HepG2 (cell line): ENCODE measurements at regions not wholly inside any gene's neighbourhood (a gene's known extent, or its start where the extent isn't known, plus 50 kb on each side); places are given as distances from the start of the nearest gene placed in this dataset.

ENCODE experiments used
- ATAC-seq: fragments of 200-7000 bp; cut with Tn5 transposase; 3 replicates; pipeline ENCODE4 v1.9.1; 2020; ENCODE audit warnings: mild to moderate bottlenecking, moderate library complexity
- BruUV-seq: library from RNA; stranded (reverse); fragments of 400-500 nt; replicated peaks from 2 replicates; lab custom pipeline; 2021; lab: Mats Ljungman, UMichigan
- CTCF ChIA-PET: fragments of 300-600 bp; formaldehyde crosslinking; extraction: SDS; loops from one replicate; lab custom pipeline; 2021; ENCODE audit warnings: low total read pairs, inconsistent platforms, low intra/inter-chr PET ratio; lab: Yijun Ruan, JAX
- POLR2A ChIA-PET: fragments of 350-600 bp; sonication (Branson Sonifier 250); formaldehyde crosslinking; loops from one replicate; lab custom pipeline; 2020; ENCODE audit warnings: antibody characterized with exemption, inconsistent platforms; lab: Yijun Ruan, JAX
- DNase-seq: peaks from one replicate; pipeline ENCODE4 v3.0.0-alpha.2; 2015; ENCODE audit warnings: low spot score
- FAIRE-seq: peaks from 3 replicates; lab custom pipeline; 2011; peaks lifted over from hg19 to GRCh38; lab: Jason Lieb, UNC
- H2AFZ ChIP-seq: one replicate; pipeline ENCODE4 v1.6.1; 2011; ENCODE audit warnings: low read length, inconsistent platforms
- H3K27ac ChIP-seq: fragments of 300-600 bp; 3 replicates; pipeline ENCODE4 v1.8.0; 2011; ENCODE audit warnings: mixed run types, mild to moderate bottlenecking, mixed read lengths, low read length, inconsistent platforms; ENCODE audit not compliant: insufficient read depth; ENCODE audit errors: extremely low read length
- H3K27me3 ChIP-seq, 2 experiments: fragments of 200-600 bp in 1 of 2; 2 replicates in 1 of 2; 3 replicates in 1 of 2; pipeline versions ENCODE4 v1.6.0 to v1.8.0; 2011; ENCODE audit warnings: low read length in 2 of 2, mild to moderate bottlenecking in 2 of 2, moderate library complexity in 2 of 2, inconsistent platforms in 1 of 2; ENCODE audit not compliant: insufficient read depth in 2 of 2, control insufficient read depth in 1 of 2
- H3K36me3 ChIP-seq, 2 experiments: fragments of 200-600 bp in 1 of 2; replicated peaks in 1 of 2; 2 replicates in 1 of 2; 3 replicates in 1 of 2; pipeline versions ENCODE4 v1.5.1 to v1.8.0; 2011; ENCODE audit warnings: low read length in 2 of 2, inconsistent platforms in 1 of 2; ENCODE audit not compliant: insufficient read depth in 2 of 2, control insufficient read depth in 1 of 2
- H3K4me1 ChIP-seq: 2 replicates; pipeline ENCODE4 v1.5.1; 2012; ENCODE audit warnings: low read length, inconsistent platforms; ENCODE audit not compliant: insufficient read depth
- H3K4me2 ChIP-seq: 2 replicates; pipeline ENCODE4 v1.6.0; 2011; ENCODE audit warnings: low read depth, low read length, inconsistent platforms
- H3K4me3 ChIP-seq, 3 experiments: fragments of 200-600 bp in 1 of 3; sonication (generic), shearing (Covaris generic) in 1 of 3; replicated peaks in 1 of 3; 2 replicates each; pipeline ENCODE4 v1.5.1; 2011 to 2016; ENCODE audit warnings: low read length in 3 of 3, inconsistent platforms in 2 of 3, low read depth in 2 of 3, mild to moderate bottlenecking in 2 of 3, control low read depth in 1 of 3, mixed read lengths in 1 of 3; ENCODE audit not compliant: insufficient read depth in 1 of 3
- H3K79me2 ChIP-seq: one replicate; pipeline ENCODE4 v1.6.1; 2011; ENCODE audit warnings: low read length, inconsistent platforms; ENCODE audit not compliant: insufficient read depth
- H3K9ac ChIP-seq: 2 replicates; pipeline ENCODE4 v1.6.0; 2011; ENCODE audit warnings: mild to moderate bottlenecking, low read depth, low read length, inconsistent platforms; ENCODE audit not compliant: insufficient read depth
- H3K9me3 ChIP-seq: 2 replicates; pipeline ENCODE4 v1.5.1; 2012; ENCODE audit warnings: mild to moderate bottlenecking, low read length
- H4K20me1 ChIP-seq: 2 replicates; pipeline ENCODE4 v1.6.0; 2011; ENCODE audit warnings: inconsistent platforms, mild to moderate bottlenecking, low read length, moderate library complexity; ENCODE audit not compliant: insufficient read depth
- BCLAF1 ChIP-seq: fragments of 450-650 bp; IDR thresholded peaks from 2 replicates; pipeline ENCODE4 v1.6.1; 2017; ENCODE audit warnings: mild to moderate bottlenecking
- CCDC6 ChIP-seq: sonication (generic); formaldehyde crosslinking; IDR thresholded peaks from 2 replicates; pipeline ENCODE4 v1.8.1; 2022; ENCODE audit warnings: mild to moderate bottlenecking, missing genetic modification reagents, moderate library complexity
- CREB3 ChIP-seq: sonication (generic); formaldehyde crosslinking; IDR thresholded peaks from 2 replicates; pipeline ENCODE4 v1.5.0; 2020; ENCODE audit warnings: missing genetic modification reagents
- ETV5 ChIP-seq: IDR thresholded peaks from 2 replicates; pipeline ENCODE4 v1.6.1; 2018; ENCODE audit warnings: missing biosample characterization, missing genetic modification reagents, inconsistent platforms, borderline replicate concordance
- KIAA2018 ChIP-seq: sonication (generic); formaldehyde crosslinking; IDR thresholded peaks from 2 replicates; pipeline ENCODE4 v1.5.0; 2020; ENCODE audit warnings: mild to moderate bottlenecking, missing genetic modification reagents, borderline replicate concordance
- STAT5B ChIP-seq: sonication (generic); formaldehyde crosslinking; IDR thresholded peaks from 2 replicates; pipeline ENCODE4 v1.4.0; 2020; ENCODE audit warnings: missing genetic modification reagents
- TBX2 ChIP-seq: sonication (generic); formaldehyde crosslinking; IDR thresholded peaks from 2 replicates; pipeline ENCODE4 v1.5.0; 2020; ENCODE audit warnings: missing genetic modification reagents, mild to moderate bottlenecking, borderline replicate concordance
- ZC3H4 ChIP-seq: sonication (generic); formaldehyde crosslinking; IDR thresholded peaks from 2 replicates; pipeline ENCODE4 v1.4.0; 2020; ENCODE audit warnings: missing genetic modification reagents, borderline replicate concordance
- ZFP62 ChIP-seq: sonication (generic); formaldehyde crosslinking; IDR thresholded peaks from 2 replicates; pipeline ENCODE4 v1.4.0; 2020; ENCODE audit warnings: missing genetic modification reagents
- ZNF33A ChIP-seq: sonication (generic); formaldehyde crosslinking; IDR thresholded peaks from 2 replicates; pipeline ENCODE4 v1.5.1; 2020; ENCODE audit warnings: missing genetic modification reagents, mild to moderate bottlenecking, moderate library complexity, borderline replicate concordance
- ZNF629 ChIP-seq: sonication (generic); formaldehyde crosslinking; conservative IDR thresholded peaks from 2 replicates; pipeline ENCODE4 v1.5.0; 2020; ENCODE audit warnings: missing genetic modification reagents
- ZNF737 ChIP-seq: sonication (generic); formaldehyde crosslinking; IDR thresholded peaks from 2 replicates; pipeline ENCODE4 v1.5.0; 2020; ENCODE audit warnings: missing genetic modification reagents, mild to moderate bottlenecking, borderline replicate concordance
- ZNF891 ChIP-seq: sonication (generic); formaldehyde crosslinking; IDR thresholded peaks from 2 replicates; pipeline ENCODE4 v1.5.0; 2020; ENCODE audit warnings: mild to moderate bottlenecking, missing genetic modification reagents
- WGBS: methylation state at CpG from one replicate; pipeline ENCODE4 v1.1.6; 2017; ENCODE audit warnings: low lambda C conversion rate; 5-methylcytosine and 5-hydroxymethylcytosine counted together
- in situ Hi-C: cut with HindIII; loops from 2 replicates; pipeline ENCODE4 v1.10.0; 2017; ENCODE audit warnings: low pct_unique_long_range_greater_than_20kb; ENCODE audit not compliant: extremely low pct_ligation_motif_present
- intact Hi-C: fragments of 100-400 bp; cut with micrococcal nuclease; formaldehyde crosslinking; loops from one replicate; pipeline ENCODE4 v1.10.0; 2022; ENCODE audit not compliant: unreplicated experiment

- Histone ChIP-seq H3K9me3 (no peaks in the 10 kb centered on the region), H3K4me3 (no peak overlapping the region), H4K20me1 (no peaks in the 10 kb centered on the region), H2AFZ (no peak overlapping the region), H3K9ac (no peak overlapping the region), H3K27me3 (peaks cover 1 to 22% of the 10 kb centered on the region in 2 experiments; a peak in 2 of 5 replicates), H3K36me3 (no peaks in the 10 kb centered on the region), H3K4me2 (no peak overlapping the region), H3K4me1 (no peaks in the 10 kb centered on the region), H3K27ac (no peak overlapping the region), H3K79me2 (no peaks in the 10 kb centered on the region)
- in situ Hi-C loops, result no loop called here
- POLR2A ChIA-PET, result no interaction called here
- DNase-seq, result no peak
- intact Hi-C loops, result no loop called here
- 21% methylated on average over 8 of the region's 8 CpGs for WGBS
- no TSS peak for BruUV-seq
- FAIRE-seq, result no peak
- CTCF ChIA-PET, result no interaction called here
- ATAC-seq, result no peak
- no peak for TF ChIP-seq STAT5B (CRISPR knock-in tag)
- TF ChIP-seq KIAA2018 (CRISPR knock-in tag), result no peak
- no peak for TF ChIP-seq ZNF629
- no peak for TF ChIP-seq TBX2 (CRISPR knock-in tag)
- TF ChIP-seq CREB3 (CRISPR knock-in tag), result no peak
- TF ChIP-seq ZNF891 (CRISPR knock-in tag), result no peak
- no peak for TF ChIP-seq ZNF737
- TF ChIP-seq ZFP62 (CRISPR knock-in tag), result no peak
- TF ChIP-seq CCDC6 (CRISPR knock-in tag), result no peak
- TF ChIP-seq ZC3H4 (CRISPR knock-in tag), result no peak
- no peak for TF ChIP-seq ZNF33A
- TF ChIP-seq ETV5 (CRISPR knock-in tag), result no peak
- no peak for TF ChIP-seq BCLAF1
Measured at GRCh38 chr3:44070841-44071546, 170.7 kb upstream of the TOPAZ1 start.
